ACHN (cell line): ENCODE measurements at regions not wholly inside any gene's neighbourhood (a gene's known extent, or its start where the extent isn't known, plus 50 kb on each side); places are given as distances from the start of the nearest gene placed in this dataset.
"Not testable (repeated sequence)": the region's sequence is repeated elsewhere in the genome, so short reads cannot be mapped to it uniquely, and the experiment has no call there.

Experiments used
- DNase-seq: peaks from one replicate; pipeline ENCODE4 v3.0.0-alpha.2; 2015
- in situ Hi-C: cut with HindIII; loops from 2 replicates; pipeline ENCODE4 v1.10.0; 2017; ENCODE audit warnings: low sequenced_read_pairs, low pct_ligation_motif_present, low pct_unique_long_range_greater_than_20kb

DNA sequence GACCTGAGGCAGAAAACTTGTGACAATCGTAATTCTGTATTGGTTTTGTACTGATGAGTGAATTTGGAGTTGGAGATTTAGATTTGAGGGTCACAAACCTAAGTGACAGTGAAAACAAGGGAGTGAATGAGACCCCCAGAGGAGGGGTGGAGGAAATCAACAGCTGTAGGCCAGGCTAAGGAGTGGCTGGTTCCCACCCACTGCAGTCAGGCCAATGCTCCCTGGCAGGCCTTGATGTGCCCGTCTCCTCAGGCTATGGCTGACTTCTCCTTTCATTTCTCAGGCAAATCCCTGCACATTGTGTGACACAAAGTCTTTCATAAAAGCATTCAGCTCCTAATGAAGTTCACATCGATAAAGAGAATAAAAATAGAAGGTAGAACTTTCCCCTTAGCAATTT lies 557.6 kb downstream of the CETN3 start:
- in situ Hi-C loops: no loop called here
- no peak for DNase-seq

DNA sequence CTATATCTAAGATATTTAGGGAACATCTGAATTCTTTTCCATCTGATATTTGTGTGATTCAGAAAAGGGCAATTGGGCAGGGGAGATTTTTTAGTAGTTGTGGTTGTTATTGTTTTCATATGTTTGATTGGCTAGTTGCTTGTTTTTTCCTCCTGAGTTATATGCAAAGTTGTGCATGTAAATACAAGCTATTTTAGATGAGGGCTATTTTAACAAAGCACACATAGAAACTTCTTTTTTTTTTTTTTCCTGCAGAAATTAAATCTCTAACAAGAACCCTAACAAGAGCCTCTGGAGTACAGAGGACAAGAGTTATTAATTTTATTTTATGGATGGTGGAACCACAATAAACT lies 559.1 kb downstream of the CETN3 start:
- no peak for DNase-seq
- in situ Hi-C loops: no loop called here

DNA sequence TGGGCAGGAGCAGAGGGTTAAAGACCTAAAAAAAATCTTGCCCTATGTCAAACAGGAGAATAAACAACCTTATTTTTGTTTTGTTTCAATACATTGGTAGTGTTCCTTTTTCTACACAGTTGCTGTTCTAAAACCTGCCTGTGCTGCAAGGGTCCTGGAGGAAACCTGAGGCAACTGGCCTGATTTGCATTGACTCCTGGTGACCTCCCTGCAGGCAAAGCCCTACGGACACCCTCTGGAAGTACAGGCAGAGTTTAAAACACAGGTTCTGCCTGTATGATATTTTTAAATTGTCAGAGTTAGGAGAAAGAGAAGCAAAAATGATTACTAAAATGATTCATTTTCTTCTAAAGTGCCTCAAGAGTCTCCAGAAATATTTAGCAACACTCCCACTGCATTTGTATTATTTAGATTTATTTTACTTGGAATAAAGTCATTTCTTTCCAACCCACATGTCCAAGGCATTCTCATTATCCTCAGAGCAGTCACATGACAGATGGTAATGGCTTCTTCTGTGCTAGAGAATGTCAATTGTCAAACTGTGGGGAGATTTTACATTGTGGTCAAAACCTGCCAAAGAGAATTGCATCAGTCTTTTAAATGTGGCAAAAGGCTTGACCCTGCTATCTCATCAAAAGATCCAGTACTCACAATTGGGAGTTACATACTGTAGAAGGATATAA lies 559.6 kb downstream of the CETN3 start:
- in situ Hi-C loops: no loop called here
- DNase-seq: no peak

DNA sequence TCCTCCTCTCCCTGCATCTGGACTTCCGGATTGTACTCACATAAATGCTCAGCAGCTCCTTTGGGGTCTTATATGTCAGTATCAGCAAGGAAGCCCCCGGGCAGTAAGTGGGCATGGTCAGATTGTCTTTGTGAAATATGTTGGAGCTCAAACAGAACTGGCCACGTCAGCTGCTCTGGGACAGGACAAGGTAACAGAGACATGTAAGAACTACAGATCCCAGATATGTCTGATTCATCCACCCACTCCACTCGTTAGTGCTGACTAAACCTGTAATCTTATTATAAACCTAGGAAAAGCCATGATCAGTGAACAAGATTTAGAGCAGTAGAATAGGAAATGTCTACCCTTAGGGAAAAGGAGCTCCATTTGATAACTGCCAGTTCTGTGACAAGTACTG lies 561.8 kb downstream of the CETN3 start:
- in situ Hi-C loops: no loop called here
- no peak for DNase-seq

GRCh38 chr5:89844548-89844947 lies 565.0 kb downstream of the CETN3 start:
- in situ Hi-C loops: no loop called here
- no peak for DNase-seq

GRCh38 chr5:89842531-89842930 lies 567.0 kb downstream of the CETN3 start:
- DNase-seq: no peak
- in situ Hi-C loops: no loop called here

- DNase-seq: no peak
- in situ Hi-C loops: no loop called here
These were observed 568.6 kb downstream of the CETN3 start for GRCh38 chr5:89840906-89841305.

GRCh38 chr5:89830691-89831090 lies 578.9 kb downstream of the CETN3 start:
- DNase-seq: no peak
- in situ Hi-C loops: no loop called here

GRCh38 chr5:89827960-89828359 lies 581.6 kb downstream of the CETN3 start:
- in situ Hi-C loops: no loop called here
- DNase-seq: no peak

GRCh38 chr5:89827359-89827758 lies 582.2 kb downstream of the CETN3 start:
- in situ Hi-C loops: no loop called here
- DNase-seq: no peak

- DNase-seq: no peak
- in situ Hi-C loops: no loop called here
These were observed 582.6 kb downstream of the CETN3 start for GRCh38 chr5:89826938-89827337.

DNA sequence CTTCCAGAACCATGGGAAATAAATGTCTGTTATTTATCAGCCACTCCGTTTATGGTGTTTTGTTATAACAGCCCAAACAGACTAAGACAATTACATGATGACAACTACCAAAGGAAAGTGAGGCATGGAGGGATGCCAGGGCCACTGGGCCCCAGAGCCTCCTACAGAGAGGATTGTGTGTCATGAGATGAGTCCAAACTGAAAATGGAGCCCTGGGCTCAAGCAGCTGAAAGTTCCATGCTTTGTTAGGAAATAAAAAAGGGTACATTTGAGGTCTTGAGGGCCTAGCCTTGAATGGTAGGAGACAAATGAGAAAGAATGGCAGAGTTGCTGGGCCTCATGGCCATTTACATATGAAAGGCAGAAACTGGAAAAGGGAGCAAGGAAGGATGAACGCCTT lies 586.5 kb downstream of the CETN3 start:
- DNase-seq: no peak
- in situ Hi-C loops: no loop called here

- DNase-seq: no peak
- in situ Hi-C loops: no loop called here
These were observed 591.7 kb downstream of the CETN3 start for GRCh38 chr5:89817841-89818240.

DNA sequence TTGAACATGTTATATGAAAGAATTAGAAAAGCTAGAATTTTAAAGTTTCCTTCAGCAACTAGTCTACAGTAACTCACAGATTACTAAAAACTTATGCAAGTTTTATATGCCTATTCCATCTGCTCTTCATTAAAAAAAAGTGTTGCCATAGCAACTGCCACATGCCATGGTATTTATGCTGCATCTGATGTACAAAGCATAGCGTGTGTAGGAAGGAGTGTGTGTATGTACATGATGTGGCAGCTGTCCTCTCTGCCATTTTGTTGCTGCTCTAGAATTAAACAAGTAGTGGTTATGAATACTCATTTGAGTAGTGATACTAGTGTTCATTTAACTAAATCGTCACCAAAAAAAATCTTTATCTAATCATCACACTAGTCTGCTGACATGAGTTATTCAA lies 593.5 kb downstream of the CETN3 start:
- no peak for DNase-seq
- in situ Hi-C loops: no loop called here

DNA sequence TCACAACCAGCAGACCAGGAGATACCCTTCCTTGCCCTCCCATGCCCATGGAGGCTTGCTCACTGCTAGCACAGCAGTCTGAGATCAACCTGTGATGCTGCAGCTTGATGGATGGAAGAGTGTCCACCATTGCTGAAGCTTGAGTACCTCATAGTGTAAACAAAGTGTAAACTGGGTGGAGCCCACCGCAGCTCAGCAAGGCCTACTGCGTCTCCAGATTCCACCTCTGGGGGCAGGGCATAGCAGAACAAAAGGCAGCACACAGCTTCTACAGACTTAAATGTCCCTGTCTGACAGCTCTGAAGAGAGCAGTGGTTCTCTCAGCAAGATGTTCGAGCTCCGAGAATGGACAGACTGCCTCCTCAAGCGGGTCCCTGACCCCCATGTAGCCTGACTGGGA lies 608.8 kb downstream of the CETN3 start:
- DNase-seq, in situ Hi-C loops: not testable (repeated sequence)

DNA sequence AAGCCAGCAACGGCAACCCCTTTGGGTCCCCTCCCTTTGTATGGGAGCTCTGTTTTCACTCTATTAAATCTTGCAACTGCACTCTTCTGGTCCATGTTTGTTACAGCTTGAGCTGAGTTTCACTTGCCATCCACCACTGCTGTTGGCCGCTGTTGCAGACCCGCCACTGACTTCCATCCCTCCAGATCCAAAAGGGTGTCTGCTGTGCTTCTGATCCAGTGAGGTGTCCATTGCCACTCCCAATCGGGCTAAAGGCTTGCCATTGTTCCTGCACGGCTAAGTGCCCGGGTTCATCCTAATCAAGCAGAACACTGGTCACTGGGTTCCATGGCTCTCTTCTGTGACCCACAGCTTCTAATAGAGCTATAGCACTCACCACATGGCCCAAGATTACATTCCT lies 615.1 kb downstream of the CETN3 start:
- DNase-seq, in situ Hi-C loops: not testable (repeated sequence)

DNA sequence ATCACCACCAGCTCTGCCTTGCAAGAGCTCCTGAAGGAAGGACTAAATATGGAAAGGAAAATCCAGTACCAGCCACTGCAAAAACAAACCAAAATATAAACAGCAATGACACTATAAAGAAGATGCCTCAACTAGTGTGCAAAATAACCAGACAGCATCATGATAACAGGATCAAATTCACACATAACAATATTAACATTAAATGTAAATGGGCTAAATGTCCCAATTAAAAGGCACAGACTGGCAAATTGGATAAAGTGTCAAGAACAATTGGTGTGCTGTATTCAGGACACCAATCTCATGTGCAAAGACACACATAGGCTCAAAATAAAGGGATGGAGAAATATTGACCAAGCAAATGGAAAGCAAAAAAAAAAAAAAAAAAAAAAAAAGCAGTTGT lies 629.8 kb downstream of the CETN3 start:
- in situ Hi-C loops, DNase-seq: not testable (repeated sequence)

GRCh38 chr5:89777758-89778157 lies 631.8 kb downstream of the CETN3 start:
- no peak for DNase-seq
- in situ Hi-C loops: no loop called here

DNA sequence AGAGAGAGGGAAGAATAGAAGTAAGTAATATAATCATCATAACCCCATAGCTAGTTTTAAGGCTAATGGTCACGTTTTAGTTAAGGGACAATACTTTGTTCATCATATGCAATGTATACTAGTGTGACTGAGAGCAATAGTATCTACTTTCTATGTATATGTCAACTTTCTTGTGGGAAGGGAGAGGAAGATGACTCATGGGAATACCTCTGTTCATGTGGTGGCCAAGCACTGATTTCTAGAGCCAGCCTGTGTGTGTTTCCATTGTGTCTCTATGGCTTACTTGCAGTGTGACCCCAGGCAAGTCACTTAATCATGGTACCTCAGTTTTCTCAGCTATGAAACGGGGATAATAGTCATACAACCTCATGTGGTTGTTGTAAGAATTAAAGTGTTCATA lies 639.6 kb downstream of the CETN3 start:
- DNase-seq: no peak
- in situ Hi-C loops: no loop called here

DNA sequence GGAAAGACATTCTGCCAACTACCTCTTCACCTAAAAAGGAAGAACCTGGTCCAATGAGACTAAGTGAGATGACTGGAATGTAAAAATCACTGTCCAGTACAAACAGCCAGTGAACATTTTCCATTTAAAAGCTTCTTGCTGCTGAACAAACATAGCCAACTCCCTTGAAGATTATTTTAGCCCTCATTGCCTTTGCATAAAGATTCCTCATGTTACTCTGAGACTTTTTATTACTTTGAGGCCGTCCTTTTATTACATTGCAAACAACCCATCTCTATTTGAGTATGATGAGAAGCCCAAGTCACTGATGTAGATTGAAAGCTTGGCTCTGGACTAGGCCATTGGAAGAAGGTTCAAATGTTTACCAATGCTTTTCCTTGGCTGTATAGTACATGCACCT lies 649.8 kb downstream of the CETN3 start:
- no peak for DNase-seq
- in situ Hi-C loops: no loop called here

DNA sequence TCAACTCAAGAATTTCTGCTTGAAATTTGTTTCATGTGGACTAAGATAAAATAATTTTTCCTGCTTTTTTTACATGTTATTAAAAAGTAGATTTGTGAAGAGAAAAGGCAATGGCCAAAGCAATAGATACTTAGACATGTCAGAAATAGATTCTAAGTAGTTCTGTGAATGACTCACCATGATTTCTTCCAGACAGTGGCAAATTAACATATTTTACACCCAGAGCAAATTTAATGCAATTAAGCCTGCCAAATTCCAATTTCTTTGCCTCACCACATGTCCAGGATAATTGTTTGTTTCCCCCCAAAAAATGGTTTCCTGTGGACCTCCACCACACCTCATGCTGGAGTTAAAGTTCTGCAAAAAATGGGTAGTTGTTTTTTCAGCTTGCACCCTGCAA lies 651.4 kb downstream of the CETN3 start:
- in situ Hi-C loops: no loop called here
- no peak for DNase-seq
